ENCODE measurements at regions not wholly inside any gene's neighbourhood (a gene's known extent, or its start where the extent isn't known, plus 50 kb on each side); places are given as distances from the start of the nearest gene placed in this dataset.

GRCh38 chr11:19478891-19479290, 233.7 kb upstream of the NAV2 start:
- DNase-seq = no peak
- TF ChIP-seq CTCF (IDR thresholded peaks at IDR 0.05; ENCODE audit: low read depth, low read length, missing control alignments) = no peak
- Histone ChIP-seq H3K27ac (no peak overlapping the region), H3K27me3 (replicated peaks) (peaks cover 21% of the 10 kb centered on the region), H3K36me3 (replicated peaks) (no peaks in the 10 kb centered on the region), H3K4me3 (ENCODE audit: low read depth, low read length) (no peak overlapping the region)
- in situ Hi-C loops (cut with HindIII; ENCODE audit: low pct_ligation_motif_present, low sequenced_read_pairs) = no loop called here

DNA sequence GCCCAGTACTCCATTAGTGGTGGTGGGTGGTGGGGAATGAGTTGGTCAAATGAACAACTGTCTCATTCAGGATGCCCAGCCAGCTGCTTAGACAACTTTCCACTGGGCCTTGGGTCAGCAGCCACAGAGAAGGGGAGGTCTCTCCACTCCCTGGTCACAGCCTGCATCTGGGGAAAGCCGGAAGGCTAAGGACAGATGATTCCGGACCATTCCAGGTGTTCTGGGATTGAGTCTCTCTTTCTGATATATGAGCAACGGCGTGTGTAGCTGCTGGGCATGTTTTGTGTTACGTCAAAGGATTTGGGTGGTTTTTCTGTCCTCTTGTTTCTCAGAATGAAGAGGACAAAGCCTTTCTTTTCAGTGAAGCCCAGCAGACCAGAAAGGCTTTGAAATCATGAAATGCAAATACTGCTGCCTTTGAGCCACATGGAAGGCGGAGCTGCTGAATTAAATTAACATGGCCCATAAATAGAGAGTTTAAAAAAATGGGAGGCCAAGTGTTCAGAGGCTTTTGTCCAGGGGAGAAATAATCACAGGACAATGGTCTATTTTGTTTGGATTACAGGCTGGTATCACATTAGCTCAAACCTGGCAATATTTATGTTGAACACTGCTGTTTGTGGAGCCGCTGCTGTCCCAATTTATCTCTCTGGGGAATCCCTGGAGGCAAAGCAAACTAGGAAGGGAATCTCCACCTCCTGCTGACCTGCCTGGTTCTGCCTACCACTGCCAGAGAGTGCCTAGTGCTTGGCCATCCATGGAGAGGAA, 234.4 kb upstream of the E2F8 start:
- in situ Hi-C loops (cut with HindIII; ENCODE audit: low pct_ligation_motif_present, low sequenced_read_pairs) = no loop called here
- no peaks in the 10 kb centered on the region for H3K36me3 ChIP-seq (replicated peaks)

GRCh38 chr11:19474211-19474610, 233.5 kb upstream of the E2F8 start:
- H3K27ac ChIP-seq = no peak overlapping the region
- no peak overlapping the region for H3K4me3 ChIP-seq (ENCODE audit: low read depth, low read length)
- peaks cover 14% of the 10 kb centered on the region for H3K27me3 ChIP-seq (replicated peaks)
- TF ChIP-seq CTCF (IDR thresholded peaks at IDR 0.05; ENCODE audit: low read depth, low read length, missing control alignments) = no peak
- no peak for DNase-seq
- H3K36me3 ChIP-seq (replicated peaks) = no peaks in the 10 kb centered on the region
- in situ Hi-C loops (cut with HindIII; ENCODE audit: low pct_ligation_motif_present, low sequenced_read_pairs) = no loop called here

More for the DNA sequence above, 234.4 kb upstream of the E2F8 start:
- no peak overlapping the region for H3K27ac ChIP-seq
- peaks cover 18% of the 10 kb centered on the region for H3K27me3 ChIP-seq (replicated peaks)
- TF ChIP-seq CTCF (IDR thresholded peaks at IDR 0.05; ENCODE audit: low read depth, low read length, missing control alignments) = no peak
- no peak for DNase-seq
- H3K4me3 ChIP-seq (ENCODE audit: low read depth, low read length) = no peak overlapping the region

GRCh38 chr11:19472679-19473078, 231.9 kb upstream of the E2F8 start:
- in situ Hi-C loops (cut with HindIII; ENCODE audit: low pct_ligation_motif_present, low sequenced_read_pairs) = no loop called here
- no peak for DNase-seq
- H3K36me3 ChIP-seq (replicated peaks) = no peaks in the 10 kb centered on the region
- no peak overlapping the region for H3K27ac ChIP-seq
- no peak for TF ChIP-seq CTCF (IDR thresholded peaks at IDR 0.05; ENCODE audit: low read depth, low read length, missing control alignments)
- H3K27me3 ChIP-seq (replicated peaks) = peaks cover 9% of the 10 kb centered on the region
- H3K4me3 ChIP-seq (ENCODE audit: low read depth, low read length) = no peak overlapping the region

DNA sequence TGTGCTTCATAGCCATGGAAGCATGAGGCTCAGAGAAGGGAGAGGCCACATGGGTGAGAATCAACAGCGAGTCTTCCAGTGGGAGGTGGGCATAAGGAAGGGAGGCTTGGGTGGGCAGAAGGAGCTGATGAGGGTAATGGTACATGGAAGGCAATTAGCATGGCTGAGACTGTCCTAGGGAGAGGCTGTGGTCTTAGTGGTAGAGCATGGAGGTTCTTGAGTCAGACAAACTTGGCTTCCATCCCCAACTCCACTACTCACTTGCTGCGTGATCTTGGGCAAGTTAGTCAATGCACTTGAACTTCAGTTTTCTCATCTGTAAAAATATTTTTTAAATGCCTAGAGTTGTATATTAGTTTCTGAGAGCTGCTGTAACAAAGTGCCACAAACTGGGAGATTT, 227.2 kb upstream of the E2F8 start:
- in situ Hi-C loops (cut with HindIII; ENCODE audit: low pct_ligation_motif_present, low sequenced_read_pairs) = no loop called here
- no peak overlapping the region for H3K4me3 ChIP-seq (ENCODE audit: low read depth, low read length)
- peaks cover 4% of the 10 kb centered on the region for H3K27me3 ChIP-seq (replicated peaks)
- H3K27ac ChIP-seq = no peak overlapping the region
- DNase-seq = no peak
- TF ChIP-seq CTCF (IDR thresholded peaks at IDR 0.05; ENCODE audit: low read depth, low read length, missing control alignments) = no peak
- no peaks in the 10 kb centered on the region for H3K36me3 ChIP-seq (replicated peaks)

GRCh38 chr11:19466314-19466713, 225.6 kb upstream of the E2F8 start:
- H3K27me3 ChIP-seq (replicated peaks) = peaks cover 4% of the 10 kb centered on the region
- no peak overlapping the region for H3K27ac ChIP-seq
- DNase-seq = no peak
- H3K4me3 ChIP-seq (ENCODE audit: low read depth, low read length) = no peak overlapping the region
- H3K36me3 ChIP-seq (replicated peaks) = no peaks in the 10 kb centered on the region
- in situ Hi-C loops (cut with HindIII; ENCODE audit: low pct_ligation_motif_present, low sequenced_read_pairs) = no loop called here
- TF ChIP-seq CTCF (IDR thresholded peaks at IDR 0.05; ENCODE audit: low read depth, low read length, missing control alignments) = no peak

Measured in brain microvascular endothelial cell (primary cell).